GM20000 (cell line): ENCODE measurements at regions not wholly inside any gene's neighbourhood (a gene's known extent, or its start where the extent isn't known, plus 50 kb on each side); places are given as distances from the start of the nearest gene placed in this dataset.
A peak's percentile ranks its signal among the peaks of the same experiment; 100 is the strongest.

ENCODE experiments used
- DNase-seq: peaks from one replicate; pipeline ENCODE4 v3.0.0; 2012; ENCODE audit warnings: low spot score
- CTCF ChIP-seq: IDR thresholded peaks from 2 replicates; pipeline ENCODE4 v1.5.1; 2012; ENCODE audit warnings: mild to moderate bottlenecking, control low read depth; ENCODE audit errors: extremely low read depth, missing control alignments

GRCh38 chr20:37615340-37616109, 78.3 kb upstream of the CTNNBL1 start:
- DNase-seq, result peak; percentile 60
- TF ChIP-seq CTCF, result peak; percentile 35

- no peak for TF ChIP-seq CTCF
- no peak for DNase-seq
These were observed 82.0 kb upstream of the CTNNBL1 start for GRCh38 chr20:37611852-37612251.

- DNase-seq, result no peak
- TF ChIP-seq CTCF, result no peak
These were observed 82.5 kb upstream of the CTNNBL1 start for GRCh38 chr20:37611346-37611745.

GRCh38 chr20:37610203-37610798, 82.6 kb upstream of the BLCAP start:
- no peak for TF ChIP-seq CTCF

GRCh38 chr20:37602634-37603033, 75.0 kb upstream of the BLCAP start:
- DNase-seq, result no peak
- TF ChIP-seq CTCF, result no peak

More at GRCh38 chr20:37610203-37610798, 82.6 kb upstream of the BLCAP start:
- DNase-seq, result no peak

- no peak for TF ChIP-seq CTCF
These were observed 72.8 kb upstream of the BLCAP start for GRCh38 chr20:37600486-37600885.

GRCh38 chr20:37598575-37599342, 71.1 kb upstream of the BLCAP start:
- no peak for DNase-seq
- no peak for TF ChIP-seq CTCF

More at GRCh38 chr20:37600486-37600885, 72.8 kb upstream of the BLCAP start:
- no peak for DNase-seq
